Adipocyte (in vitro differentiated cells): ENCODE measurements at regions not wholly inside any gene's neighbourhood (a gene's known extent, or its start where the extent isn't known, plus 50 kb on each side); places are given as distances from the start of the nearest gene placed in this dataset.
"Not testable (repeated sequence)": the region's sequence is repeated elsewhere in the genome, so short reads cannot be mapped to it uniquely, and the experiment has no call there.

ENCODE experiments used
- DNase-seq: peaks from one replicate; pipeline ENCODE4 v3.0.0-alpha.2; 2015; ENCODE audit warnings: low read depth
- H3K27me3 ChIP-seq: replicated peaks from 2 replicates; pipeline ENCODE4 v1.7.0; 2013; ENCODE audit warnings: mild to moderate bottlenecking, low read length, moderate library complexity; ENCODE audit not compliant: control insufficient read depth, insufficient read depth
- H3K36me3 ChIP-seq: 2 replicates; pipeline ENCODE4 v1.7.0; 2013; ENCODE audit warnings: low read length, mild to moderate bottlenecking, moderate library complexity; ENCODE audit not compliant: control insufficient read depth, insufficient read depth, severe bottlenecking
- H3K4me1 ChIP-seq: 2 replicates; pipeline ENCODE4 v1.7.0; 2013; ENCODE audit warnings: mild to moderate bottlenecking, low read length, moderate library complexity; ENCODE audit not compliant: control insufficient read depth, insufficient read depth
- H3K4me3 ChIP-seq: 2 replicates; pipeline ENCODE4 v1.7.0; 2013; ENCODE audit warnings: mild to moderate bottlenecking, low read length, moderate library complexity
- H3K9ac ChIP-seq: 2 replicates; pipeline ENCODE4 v1.7.0; 2013; ENCODE audit warnings: mild to moderate bottlenecking, low read length, moderate library complexity
- H3K9me3 ChIP-seq: 2 replicates; pipeline ENCODE4 v1.7.0; 2013; ENCODE audit warnings: mild to moderate bottlenecking, low read length, moderate library complexity; ENCODE audit not compliant: control insufficient read depth

DNA sequence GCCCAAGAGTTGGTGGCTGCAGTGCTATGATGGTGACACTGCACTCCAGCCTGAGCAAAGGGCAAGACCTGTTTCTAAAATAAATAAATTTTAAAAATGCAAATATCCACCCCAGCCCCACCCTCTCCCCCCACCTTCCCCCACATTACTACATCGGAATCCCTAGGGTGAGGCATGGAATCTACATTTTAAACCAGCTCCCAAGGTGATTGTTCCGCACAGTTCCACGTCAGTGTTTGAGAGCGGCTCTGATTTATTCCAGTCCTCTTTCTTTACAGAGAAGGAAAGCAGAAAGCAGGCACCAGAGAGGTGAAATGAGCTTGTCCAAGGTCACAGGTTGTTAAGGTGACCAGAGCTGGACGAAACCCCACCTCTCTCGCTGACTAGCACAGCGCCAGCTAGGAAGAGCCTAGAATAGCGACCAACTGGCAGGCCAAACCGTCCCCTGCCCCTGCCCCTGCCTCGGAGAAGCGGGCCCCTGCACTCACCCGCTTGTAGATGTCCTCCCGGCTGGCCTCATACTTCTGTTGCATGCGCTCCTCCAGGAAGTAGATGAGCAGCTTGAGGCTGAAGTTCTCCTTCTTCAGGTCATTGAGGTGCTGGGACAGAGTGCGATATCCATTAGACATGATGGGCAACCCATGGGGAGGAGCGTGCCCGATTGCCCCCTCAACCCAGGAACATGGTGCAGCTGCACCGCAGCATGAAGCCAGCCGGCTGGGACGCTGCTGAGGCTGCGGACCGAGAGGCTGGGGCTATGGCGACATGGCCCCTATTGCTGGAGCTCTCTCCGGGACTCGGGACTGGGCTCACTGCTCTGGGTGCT lies 103.7 kb upstream of the NBPF26 start:
- H3K9me3 ChIP-seq, DNase-seq, H3K36me3 ChIP-seq, H3K27me3 ChIP-seq, H3K4me1 ChIP-seq, H3K4me3 ChIP-seq, H3K9ac ChIP-seq: not testable (repeated sequence)

DNA sequence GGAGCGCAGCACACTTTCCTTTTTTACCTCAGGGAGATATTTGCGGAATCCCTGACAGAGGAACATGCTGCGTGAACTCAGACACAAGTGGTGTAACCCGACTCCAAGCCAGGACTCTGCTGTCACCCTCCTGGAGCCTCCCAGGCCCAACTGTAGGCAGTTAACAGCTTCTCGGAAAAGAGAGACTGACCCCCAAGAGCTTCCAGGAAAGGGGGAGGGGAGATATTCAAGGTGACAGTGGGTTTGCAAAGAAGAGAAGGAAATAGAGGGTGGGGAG lies 103.1 kb upstream of the NBPF26 start:
- H3K9ac ChIP-seq, DNase-seq, H3K9me3 ChIP-seq, H3K36me3 ChIP-seq, H3K4me3 ChIP-seq, H3K27me3 ChIP-seq, H3K4me1 ChIP-seq: not testable (repeated sequence)

DNA sequence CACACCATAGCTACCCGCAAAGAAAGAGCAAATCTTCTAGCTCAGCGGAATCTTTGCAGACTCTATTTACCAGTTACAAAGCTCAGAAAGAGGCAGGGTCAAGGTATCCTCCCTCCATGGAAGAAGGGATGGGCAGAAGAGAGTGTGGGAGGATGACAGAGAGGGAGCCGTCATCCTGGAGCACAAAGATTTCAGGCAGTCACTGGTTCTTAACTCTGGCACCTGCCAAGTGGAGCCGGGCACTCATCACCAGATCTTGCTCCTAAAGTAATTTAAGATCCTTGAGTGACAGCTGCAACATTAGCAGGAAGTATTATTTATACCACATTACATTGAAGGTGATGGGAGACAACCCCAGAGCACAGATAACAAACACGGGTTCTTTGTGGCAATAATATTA lies 102.5 kb upstream of the NBPF26 start:
- H3K9me3 ChIP-seq, H3K27me3 ChIP-seq, H3K36me3 ChIP-seq, DNase-seq, H3K9ac ChIP-seq, H3K4me3 ChIP-seq, H3K4me1 ChIP-seq: not testable (repeated sequence)

DNA sequence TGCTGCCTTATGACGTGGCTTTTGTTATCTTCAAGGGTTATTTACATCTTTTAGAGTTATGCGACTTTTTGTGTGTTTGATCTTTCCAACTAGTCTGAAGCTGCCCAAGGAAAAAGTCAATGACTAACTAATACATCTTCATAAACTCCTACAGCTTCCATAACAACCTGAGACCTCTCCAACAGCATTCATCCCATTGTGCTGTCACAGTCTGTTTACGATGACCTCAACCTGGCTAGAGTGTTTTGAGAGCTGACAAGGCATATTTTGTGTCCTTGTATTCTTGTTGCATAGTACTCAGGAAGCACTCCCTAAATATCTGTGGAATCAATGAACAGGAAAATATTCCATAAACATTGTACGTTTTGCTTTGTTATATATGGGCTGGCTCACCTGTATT lies 100.2 kb upstream of the NBPF26 start:
- H3K36me3 ChIP-seq, H3K4me3 ChIP-seq, H3K9ac ChIP-seq, H3K9me3 ChIP-seq, DNase-seq, H3K27me3 ChIP-seq, H3K4me1 ChIP-seq: not testable (repeated sequence)

DNA sequence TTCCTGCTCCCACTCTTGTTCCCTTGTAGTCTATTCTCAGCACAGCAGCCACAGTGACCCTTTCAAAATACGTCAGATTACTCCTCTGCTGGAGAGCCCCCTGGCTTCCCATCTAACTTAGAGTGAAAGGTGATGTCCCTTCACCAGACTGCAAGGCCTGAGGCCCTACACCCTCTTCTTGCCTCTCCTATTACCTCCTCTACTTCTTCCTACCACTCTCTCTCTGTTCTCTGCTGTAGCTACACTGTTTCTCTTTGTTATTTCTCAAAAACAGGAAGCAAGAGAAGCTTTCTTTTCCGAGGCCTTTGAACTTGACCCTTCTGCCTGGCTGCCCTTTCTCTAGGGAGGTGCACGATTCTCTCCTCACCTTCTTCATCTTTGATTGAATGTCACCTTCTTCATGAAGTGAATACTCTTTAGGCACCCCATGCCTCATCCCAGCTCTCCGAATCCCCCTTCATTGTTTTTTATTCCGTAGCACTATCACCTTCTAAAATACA lies 99.1 kb upstream of the NBPF26 start:
- not testable (repeated sequence) for H3K36me3 ChIP-seq, H3K9me3 ChIP-seq, H3K27me3 ChIP-seq, DNase-seq, H3K4me3 ChIP-seq, H3K9ac ChIP-seq, H3K4me1 ChIP-seq

DNA sequence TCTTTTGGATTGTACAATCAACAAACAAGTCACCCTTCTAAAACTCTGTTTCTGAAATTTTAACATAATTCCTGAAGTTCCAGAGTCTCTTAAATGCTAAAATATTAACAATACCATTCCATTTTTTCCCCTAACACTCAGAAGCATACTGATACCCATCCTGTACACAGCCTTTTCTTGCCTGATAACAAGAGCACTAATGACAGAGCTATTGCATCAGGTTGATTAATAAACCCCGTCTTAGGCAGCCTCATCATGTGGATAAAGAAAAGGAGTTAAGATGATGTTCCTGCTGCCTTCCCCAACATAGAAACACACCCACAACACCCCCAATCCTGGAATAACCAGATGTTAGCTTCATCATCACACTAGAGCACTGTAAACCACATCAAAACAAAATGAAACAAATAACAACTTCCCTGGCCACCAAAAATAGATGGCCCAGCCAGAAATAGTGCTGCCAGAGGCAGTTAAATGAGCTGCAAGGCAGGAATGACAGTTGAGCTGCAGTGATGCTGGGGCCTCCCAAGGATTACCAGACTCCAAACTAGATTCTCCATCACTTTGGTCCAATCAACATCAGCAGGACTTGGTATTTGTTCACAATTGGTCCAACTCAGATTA lies 93.8 kb upstream of the NBPF26 start:
- H3K9me3 ChIP-seq, DNase-seq, H3K27me3 ChIP-seq, H3K4me1 ChIP-seq, H3K4me3 ChIP-seq, H3K36me3 ChIP-seq, H3K9ac ChIP-seq: not testable (repeated sequence)

DNA sequence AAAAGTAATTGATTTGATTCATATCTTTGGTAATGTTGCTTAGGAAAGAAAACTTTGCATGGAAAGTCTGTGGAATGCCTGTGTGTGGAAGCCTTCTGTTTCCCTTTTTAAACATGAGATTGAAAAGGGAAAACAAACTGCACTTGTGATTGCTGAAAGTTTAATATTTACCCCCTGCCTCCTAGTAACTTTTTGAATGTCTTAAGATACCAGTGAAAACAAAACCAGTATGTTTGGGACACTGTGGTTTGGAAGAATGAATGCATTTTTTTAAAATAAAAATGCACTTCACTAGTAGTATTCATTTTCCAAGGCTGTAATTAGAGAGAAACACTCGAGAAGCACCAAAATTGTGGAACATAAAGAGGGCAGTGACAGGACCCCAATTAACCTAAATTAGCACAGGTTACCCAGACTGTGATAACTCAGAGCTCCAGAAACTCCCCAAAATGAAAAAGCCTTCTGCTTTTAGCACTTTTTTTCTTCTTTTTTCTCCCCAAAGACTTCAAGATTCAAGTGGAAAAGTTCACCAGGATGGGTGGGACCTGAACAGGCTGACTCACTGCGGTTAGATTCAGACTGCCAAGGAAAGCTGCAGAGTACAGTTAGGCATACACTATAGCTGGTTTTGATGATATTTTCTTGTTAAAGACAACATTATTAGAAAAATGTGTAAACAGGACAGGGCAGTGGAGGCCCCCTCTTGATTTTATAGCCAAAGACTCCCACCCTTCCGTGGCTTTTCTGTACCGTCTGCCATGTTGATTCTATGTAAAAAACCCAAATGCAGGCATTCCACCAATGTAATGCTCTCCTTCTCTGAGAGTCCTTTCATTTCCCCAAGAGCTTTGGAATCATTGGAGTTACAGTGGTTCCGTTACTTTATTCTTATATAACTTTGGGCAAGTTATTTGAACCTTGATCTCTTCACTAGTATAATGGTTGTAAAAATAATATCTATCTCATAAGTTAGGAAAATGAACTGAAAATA lies 88.6 kb upstream of the NBPF26 start:
- not testable (repeated sequence) for H3K4me3 ChIP-seq, H3K4me1 ChIP-seq, H3K9me3 ChIP-seq, H3K9ac ChIP-seq, DNase-seq, H3K27me3 ChIP-seq, H3K36me3 ChIP-seq

DNA sequence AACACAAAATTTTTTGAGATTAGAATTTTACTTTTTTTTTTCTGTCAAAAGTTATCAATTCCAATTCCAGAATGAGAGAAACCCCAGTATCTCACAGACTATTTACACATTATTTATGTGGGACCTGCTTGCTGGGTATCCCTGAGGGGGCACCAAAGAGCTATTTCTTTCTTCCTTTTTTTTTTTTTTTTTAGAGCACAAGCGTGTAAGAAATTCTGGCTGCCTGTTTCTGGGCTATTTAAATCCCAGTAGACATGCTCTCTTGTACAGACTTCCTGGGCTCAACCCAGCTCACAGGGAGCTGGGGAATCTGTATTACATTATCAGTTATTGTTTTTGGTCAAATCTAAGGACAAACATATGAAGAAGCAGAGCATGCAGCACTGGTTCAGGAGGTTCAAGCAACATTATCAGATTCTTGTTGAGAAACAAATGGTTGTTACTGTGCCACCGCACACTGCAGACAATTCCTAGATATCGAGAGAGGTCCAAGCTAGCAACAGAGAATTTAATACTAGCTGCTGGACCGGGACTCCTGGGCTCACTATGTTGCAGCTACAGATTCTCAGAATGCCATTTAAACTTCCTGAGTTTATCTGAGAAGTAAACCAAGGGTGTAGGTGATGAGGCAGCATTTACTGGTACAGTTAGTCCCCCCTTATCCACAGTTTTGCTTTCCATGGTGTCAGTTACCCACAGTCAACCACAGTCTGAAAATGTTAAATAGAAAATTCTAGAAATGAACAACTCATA lies 83.3 kb upstream of the NBPF26 start:
- not testable (repeated sequence) for H3K36me3 ChIP-seq, H3K27me3 ChIP-seq, DNase-seq, H3K9ac ChIP-seq, H3K4me1 ChIP-seq, H3K9me3 ChIP-seq, H3K4me3 ChIP-seq

DNA sequence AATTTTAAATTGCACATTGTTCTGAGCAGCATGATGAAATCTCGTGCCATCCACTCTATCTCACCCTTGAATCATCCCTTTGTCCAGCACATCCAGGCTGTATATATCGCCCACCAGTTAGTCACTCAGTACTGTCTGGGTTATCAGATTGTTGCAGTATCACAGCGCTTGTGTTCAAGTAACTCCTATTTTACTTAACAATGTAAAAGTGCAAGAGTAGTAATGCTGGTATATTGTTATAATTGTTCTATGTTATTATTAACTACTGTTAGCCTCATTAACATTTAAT lies 82.8 kb upstream of the NBPF26 start:
- not testable (repeated sequence) for H3K4me3 ChIP-seq, H3K9ac ChIP-seq, H3K9me3 ChIP-seq, H3K36me3 ChIP-seq, H3K27me3 ChIP-seq, H3K4me1 ChIP-seq, DNase-seq

DNA sequence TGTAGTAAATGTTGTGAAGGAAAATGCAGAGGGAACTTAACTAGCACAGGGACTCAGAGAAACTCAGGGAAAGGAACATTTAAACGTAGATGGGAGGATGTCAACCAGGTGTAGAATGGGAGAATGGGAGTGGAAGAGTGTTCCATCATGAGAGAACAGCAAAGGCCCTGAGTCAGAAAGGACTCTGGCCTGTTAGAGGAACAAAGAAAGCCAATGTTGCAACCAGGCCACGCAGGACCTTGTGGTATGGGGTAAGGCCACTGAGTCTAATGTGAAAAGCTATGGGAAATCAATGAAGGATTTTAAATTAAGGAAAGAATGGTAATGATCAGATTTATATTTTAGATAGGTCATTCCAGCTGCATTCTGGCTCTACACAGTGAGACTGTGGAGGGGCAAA lies 76.6 kb upstream of the NBPF26 start:
- not testable (repeated sequence) for H3K4me1 ChIP-seq

More for the DNA sequence above, 76.6 kb upstream of the NBPF26 start:
- H3K9ac ChIP-seq, H3K4me3 ChIP-seq, H3K36me3 ChIP-seq, H3K27me3 ChIP-seq, DNase-seq, H3K9me3 ChIP-seq: not testable (repeated sequence)
